ENCODE measurements at regions not wholly inside any gene's neighbourhood (a gene's known extent, or its start where the extent isn't known, plus 50 kb on each side); places are given as distances from the start of the nearest gene placed in this dataset.
"Not testable (repeated sequence)": the region's sequence is repeated elsewhere in the genome, so short reads cannot be mapped to it uniquely, and the experiment has no call there.

- not testable (repeated sequence) for FAIRE-seq
These were observed 129.0 kb upstream of the OR4C13 start for GRCh38 chr11:49823188-49823587.

- not testable (repeated sequence) for FAIRE-seq
These were observed 101.7 kb upstream of the OR4C13 start for GRCh38 chr11:49850541-49850940.

GRCh38 chr11:49851511-49851910 is 100.7 kb upstream of the OR4C13 start:
- no peak for FAIRE-seq

GRCh38 chr11:49851971-49852389 is 100.2 kb upstream of the OR4C13 start:
- no peak for FAIRE-seq

- FAIRE-seq = not testable (repeated sequence)
These were observed 63.3 kb upstream of the OR4C13 start for GRCh38 chr11:49888875-49889274.

- not testable (repeated sequence) for FAIRE-seq
These were observed 60.1 kb upstream of the OR4C13 start for GRCh38 chr11:49891910-49892671.

- FAIRE-seq = not testable (repeated sequence)
These were observed 58.7 kb upstream of the OR4C13 start for GRCh38 chr11:49893442-49893841.
